PC-9 (cell line): ENCODE measurements at regions not wholly inside any gene's neighbourhood (a gene's known extent, or its start where the extent isn't known, plus 50 kb on each side); places are given as distances from the start of the nearest gene placed in this dataset.

Experiments
- BruUV-seq: library from RNA; stranded (reverse); fragments of 400-500 nt; replicated peaks from 2 replicates; lab custom pipeline; 2021; lab: Mats Ljungman, UMichigan
- CTCF ChIA-PET: fragments of 300-600 bp; sonication (Branson Sonifier 250); formaldehyde crosslinking; loops from one replicate; lab custom pipeline; 2022; ENCODE audit warnings: antibody characterized with exemption; lab: Charles Lee
- POLR2A ChIA-PET: fragments of 300-600 bp; sonication (Branson Sonifier 250); formaldehyde crosslinking; loops from one replicate; lab custom pipeline; 2022; ENCODE audit warnings: antibody characterized with exemption; ENCODE audit not compliant: unreplicated experiment; lab: Charles Lee
- DNase-seq, 2 experiments: peaks; one replicate each; pipeline versions ENCODE4 v3.0.0 to v3.0.0-alpha.2; 2015 to 2022; ENCODE audit warnings: mixed read lengths in 1 of 2
- H2AFZ ChIP-seq: fragments of 200-600 bp; sonication (generic); 2 replicates; pipeline ENCODE4 v1.8.1; 2017; ENCODE audit warnings: antibody characterized with exemption
- H3F3A ChIP-seq: fragments of 200-600 bp; sonication (generic); 2 replicates; pipeline ENCODE4 v1.8.1; 2017; ENCODE audit warnings: antibody characterized with exemption, mild to moderate bottlenecking, low read depth; ENCODE audit not compliant: insufficient read depth
- H3K27ac ChIP-seq: fragments of 200-600 bp; sonication (generic); 2 replicates; pipeline ENCODE4 v1.6.1; 2016; ENCODE audit warnings: mixed run types
- H3K27me3 ChIP-seq: fragments of 200-600 bp; sonication (generic); 2 replicates; pipeline ENCODE4 v1.6.1; 2016; ENCODE audit warnings: low read depth, mixed run types; ENCODE audit not compliant: insufficient read depth
- H3K36me3 ChIP-seq: fragments of 200-600 bp; sonication (generic); 2 replicates; pipeline ENCODE4 v1.6.1; 2016; ENCODE audit warnings: low read depth, mixed run types
- H3K4me1 ChIP-seq: fragments of 200-600 bp; sonication (generic); replicated peaks from 2 replicates; pipeline ENCODE4 v1.6.1; 2016; ENCODE audit warnings: mixed run types; ENCODE audit not compliant: insufficient read depth
- H3K4me2 ChIP-seq: fragments of 200-600 bp; sonication (generic); 2 replicates; pipeline ENCODE4 v1.6.1; 2017; ENCODE audit warnings: mixed run types
- H3K4me3 ChIP-seq: fragments of 200-600 bp; sonication (generic); 2 replicates; pipeline ENCODE4 v1.6.1; 2016; ENCODE audit warnings: mixed run types
- H3K79me2 ChIP-seq: fragments of 200-600 bp; sonication (generic); 2 replicates; pipeline ENCODE4 v1.6.1; 2017; ENCODE audit warnings: low read depth, mixed run types
- H3K9me2 ChIP-seq: fragments of 200-600 bp; sonication (generic); 2 replicates; pipeline ENCODE4 v1.8.1; 2017; ENCODE audit warnings: mild to moderate bottlenecking; ENCODE audit not compliant: insufficient read depth
- H3K9me3 ChIP-seq: fragments of 200-600 bp; sonication (generic); 2 replicates; pipeline ENCODE4 v1.8.1; 2016; ENCODE audit warnings: low read depth; ENCODE audit not compliant: insufficient read depth
- H4K20me1 ChIP-seq: fragments of 200-600 bp; sonication (generic); 2 replicates; pipeline ENCODE4 v1.8.1; 2017; ENCODE audit not compliant: insufficient read depth
- CTCF ChIP-seq: fragments of 200-600 bp; sonication (generic); conservative IDR thresholded peaks from 2 replicates; pipeline ENCODE4 v1.6.1; 2017; ENCODE audit warnings: mixed run types, antibody characterized with exemption, mild to moderate bottlenecking, moderate library complexity
- EZH2 ChIP-seq: fragments of 200-600 bp; sonication (generic); IDR thresholded peaks from 2 replicates; pipeline ENCODE4 v1.8.0; 2017; ENCODE audit warnings: antibody characterized with exemption, low read depth
- intact Hi-C: fragments of 100-400 bp; cut with micrococcal nuclease; formaldehyde crosslinking; loops from one replicate; pipeline ENCODE4 v1.10.0; 2022; ENCODE audit not compliant: unreplicated experiment

DNA sequence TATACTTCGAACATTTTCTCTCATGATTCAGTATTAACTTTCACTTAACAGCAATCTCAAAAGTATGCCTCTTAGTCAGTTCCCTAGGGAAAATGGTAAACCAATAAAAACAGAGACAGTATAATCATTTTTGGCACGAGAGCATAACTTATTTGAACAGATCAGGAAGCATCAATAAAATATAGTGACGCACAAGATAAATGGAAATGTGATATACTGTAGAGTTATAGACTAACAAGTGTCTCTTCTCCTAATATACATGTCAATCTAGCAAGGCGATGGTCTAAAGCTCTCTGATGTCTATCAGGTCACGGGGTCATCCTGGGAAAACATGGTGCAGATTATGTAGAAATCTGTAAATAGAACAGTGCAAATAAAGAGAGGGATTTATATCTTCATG lies 131.6 kb downstream of the HGF start:
- no peaks in the 10 kb centered on the region for H3K4me1 ChIP-seq
- no peak overlapping the region for H2AFZ ChIP-seq
- BruUV-seq = no TSS peak
- ChIA-PET CTCF (no interaction called here), POLR2A (no interaction called here)
- DNase-seq = no peak
- TF ChIP-seq CTCF (no peak), EZH2 (no peak)
- intact Hi-C loops = no loop called here
- H3K9me3 ChIP-seq = no peaks in the 10 kb centered on the region
- no peak overlapping the region for H3K27ac ChIP-seq
- no peak overlapping the region for H3K4me3 ChIP-seq
- no peaks in the 10 kb centered on the region for H4K20me1 ChIP-seq
- H3K4me2 ChIP-seq = no peak overlapping the region
- no peaks in the 10 kb centered on the region for H3K79me2 ChIP-seq
- no peaks in the 10 kb centered on the region for H3F3A ChIP-seq
- H3K36me3 ChIP-seq = no peaks in the 10 kb centered on the region
- no peaks in the 10 kb centered on the region for H3K9me2 ChIP-seq
- no peaks in the 10 kb centered on the region for H3K27me3 ChIP-seq

DNA sequence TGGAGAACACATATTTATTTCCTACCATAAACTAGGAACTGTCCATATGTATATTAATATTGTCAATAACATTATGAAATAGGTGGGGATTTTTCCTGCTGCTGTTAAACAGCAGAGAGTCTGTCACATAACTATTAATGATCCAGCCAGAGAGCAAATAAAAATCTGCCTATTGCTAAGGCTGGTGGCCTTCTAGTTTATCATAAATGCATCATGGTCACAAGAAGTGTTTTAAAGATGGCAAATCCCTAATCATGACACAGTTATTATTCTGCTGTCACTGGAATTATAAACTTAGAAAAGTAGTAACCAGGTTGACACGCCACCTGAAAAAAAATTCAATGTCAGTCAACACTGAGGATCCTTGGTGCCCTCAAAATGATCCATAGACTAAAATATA lies 132.3 kb downstream of the HGF start:
- no peaks in the 10 kb centered on the region for H3K4me1 ChIP-seq
- no peaks in the 10 kb centered on the region for H3K9me3 ChIP-seq
- no peaks in the 10 kb centered on the region for H3K79me2 ChIP-seq
- ChIA-PET CTCF (no interaction called here), POLR2A (no interaction called here)
- no peaks in the 10 kb centered on the region for H3K27me3 ChIP-seq
- no peak overlapping the region for H3K4me3 ChIP-seq
- DNase-seq = no peak
- BruUV-seq = no TSS peak
- no peaks in the 10 kb centered on the region for H3K9me2 ChIP-seq
- H3K36me3 ChIP-seq = no peaks in the 10 kb centered on the region
- no peak overlapping the region for H3K4me2 ChIP-seq
- no peaks in the 10 kb centered on the region for H3F3A ChIP-seq
- no peak overlapping the region for H3K27ac ChIP-seq
- H4K20me1 ChIP-seq = no peaks in the 10 kb centered on the region
- no peak overlapping the region for H2AFZ ChIP-seq
- intact Hi-C loops = no loop called here
- TF ChIP-seq CTCF (no peak), EZH2 (no peak)

GRCh38 chr7:81632418-81632817 lies 137.4 kb downstream of the HGF start:
- H3K9me3 ChIP-seq = no peaks in the 10 kb centered on the region
- H3K27ac ChIP-seq = no peak overlapping the region
- no peak for DNase-seq
- no peak overlapping the region for H2AFZ ChIP-seq
- no peaks in the 10 kb centered on the region for H3K79me2 ChIP-seq
- H3F3A ChIP-seq = no peaks in the 10 kb centered on the region
- no peaks in the 10 kb centered on the region for H3K4me1 ChIP-seq
- intact Hi-C loops = no loop called here
- POLR2A ChIA-PET = no interaction called here
- no peak overlapping the region for H3K4me2 ChIP-seq
- no TSS peak for BruUV-seq
- H3K9me2 ChIP-seq = 0 out of 2 replicates have a peak, but pooled peaks cover 5% of the 10 kb centered on the region
- TF ChIP-seq CTCF = no peak
- TF ChIP-seq EZH2 = no peak
- CTCF ChIA-PET = no interaction called here
- H3K36me3 ChIP-seq = no peaks in the 10 kb centered on the region
- no peaks in the 10 kb centered on the region for H4K20me1 ChIP-seq
- no peaks in the 10 kb centered on the region for H3K27me3 ChIP-seq
- H3K4me3 ChIP-seq = no peak overlapping the region
